Neural cell (in vitro differentiated cells): ENCODE measurements at regions not wholly inside any gene's neighbourhood (a gene's known extent, or its start where the extent isn't known, plus 50 kb on each side); places are given as distances from the start of the nearest gene placed in this dataset.

ENCODE experiments used
- H2AFZ ChIP-seq: fragments of 200-600, 300-800 bp; sonication (generic), shearing (Covaris generic); 2 replicates; pipeline ENCODE4 v1.6.0; 2014; ENCODE audit warnings: low read depth, mild to moderate bottlenecking, antibody characterized with exemption, low read length, moderate library complexity
- H3F3A ChIP-seq: fragments of 200-600 bp; shearing (Covaris generic); 2 replicates; pipeline ENCODE4 v1.6.1; 2016; ENCODE audit warnings: mild to moderate bottlenecking, moderate library complexity, mixed read lengths, antibody characterized with exemption, low read length; ENCODE audit not compliant: insufficient read depth, poor library complexity, severe bottlenecking
- H3K27ac ChIP-seq: fragments of 200-600, 300-800 bp; sonication (generic), shearing (Covaris generic); 2 replicates; pipeline ENCODE4 v1.5.1; 2014; ENCODE audit warnings: mild to moderate bottlenecking, low read length, moderate library complexity
- H3K27me3 ChIP-seq: fragments of 300-800, 200-600 bp; sonication (generic), shearing (Covaris generic); 2 replicates; pipeline ENCODE4 v1.6.0; 2014; ENCODE audit warnings: mild to moderate bottlenecking, low read depth, low read length, moderate library complexity; ENCODE audit not compliant: insufficient read depth
- H3K36me3 ChIP-seq: fragments of 300-800, 200-600 bp; sonication (generic), shearing (Covaris generic); 2 replicates; pipeline ENCODE4 v1.5.1; 2014; ENCODE audit warnings: mild to moderate bottlenecking, antibody characterized with exemption, low read length, moderate library complexity; ENCODE audit not compliant: insufficient read depth
- H3K4me2 ChIP-seq: fragments of 300-800, 200-600 bp; sonication (generic), shearing (Covaris generic); 2 replicates; pipeline ENCODE4 v1.6.0; 2014; ENCODE audit warnings: mild to moderate bottlenecking, low read length
- H3K4me3 ChIP-seq: fragments of 300-800, 200-600 bp; sonication (generic), shearing (Covaris generic); 2 replicates; pipeline ENCODE4 v1.5.1; 2014; ENCODE audit warnings: mild to moderate bottlenecking, low read length, moderate library complexity
- H3K79me2 ChIP-seq: fragments of 200-600 bp; shearing (Covaris generic); replicated peaks from 2 replicates; pipeline ENCODE4 v1.6.0; 2014; ENCODE audit warnings: mild to moderate bottlenecking, low read length, moderate library complexity; ENCODE audit not compliant: insufficient read depth
- H3K9ac ChIP-seq: fragments of 300-800, 200-600 bp; sonication (generic), shearing (Covaris generic); 2 replicates; pipeline ENCODE4 v1.6.1; 2016; ENCODE audit warnings: mild to moderate bottlenecking, low read length, mixed read lengths
- H3K9me2 ChIP-seq: fragments of 200-600 bp; shearing (Covaris generic); 2 replicates; pipeline ENCODE4 v1.6.1; 2016; ENCODE audit warnings: mild to moderate bottlenecking, low read length, mixed read lengths; ENCODE audit not compliant: insufficient read depth
- H3K9me3 ChIP-seq: fragments of 200-600, 300-800 bp; sonication (generic), shearing (Covaris generic); 2 replicates; pipeline ENCODE4 v1.6.1; 2016; ENCODE audit warnings: mild to moderate bottlenecking, mixed run types, low read length, moderate library complexity, mixed read lengths
- H4K20me1 ChIP-seq: fragments of 200-600 bp; shearing (Covaris generic); 2 replicates; pipeline ENCODE4 v1.6.1; 2016; ENCODE audit warnings: mild to moderate bottlenecking, mixed run types; ENCODE audit not compliant: insufficient read depth
- CTCF ChIP-seq: fragments of 450-650 bp; IDR thresholded peaks from 2 replicates; pipeline ENCODE4 v1.5.1; 2014; ENCODE audit warnings: antibody characterized with exemption, mild to moderate bottlenecking, moderate library complexity; ENCODE audit not compliant: poor library complexity, severe bottlenecking
- EP300 ChIP-seq: fragments of 450-650 bp; conservative IDR thresholded peaks from 2 replicates; pipeline ENCODE4 v1.6.1; 2014; ENCODE audit warnings: antibody characterized with exemption, mild to moderate bottlenecking, moderate library complexity; ENCODE audit not compliant: poor library complexity, severe bottlenecking
- EZH2 ChIP-seq: fragments of 200-600, 300-800 bp; shearing (Covaris generic), sonication (generic); IDR thresholded peaks from 2 replicates; pipeline ENCODE4 v1.6.1; 2014; ENCODE audit warnings: antibody characterized with exemption, low read length, borderline replicate concordance, mild to moderate bottlenecking; ENCODE audit not compliant: insufficient read depth, poor library complexity, severe bottlenecking
- MXI1 ChIP-seq: fragments of 450-650 bp; conservative IDR thresholded peaks from 2 replicates; pipeline ENCODE4 v1.6.1; 2014; ENCODE audit warnings: antibody characterized with exemption, mild to moderate bottlenecking; ENCODE audit not compliant: poor library complexity, severe bottlenecking
- POLR2AphosphoS5 ChIP-seq: IDR thresholded peaks from 2 replicates; pipeline ENCODE4 v1.6.1; 2012
- RAD21 ChIP-seq: fragments of 450-650 bp; conservative IDR thresholded peaks from 2 replicates; pipeline ENCODE4 v1.6.1; 2014; ENCODE audit warnings: antibody characterized with exemption, mild to moderate bottlenecking, moderate library complexity
- REST ChIP-seq: IDR thresholded peaks from 2 replicates; pipeline ENCODE4 v1.6.1; 2012; ENCODE audit warnings: borderline replicate concordance
- SMC3 ChIP-seq: fragments of 450-650 bp; conservative IDR thresholded peaks from 2 replicates; pipeline ENCODE4 v1.6.1; 2014; ENCODE audit warnings: antibody characterized with exemption, mild to moderate bottlenecking, moderate library complexity; ENCODE audit not compliant: poor library complexity
- TAF1 ChIP-seq: IDR thresholded peaks from 2 replicates; pipeline ENCODE4 v1.6.1; 2012; ENCODE audit warnings: low read depth

GRCh38 chr5:173765661-173766060 lies 122.5 kb upstream of the CPEB4 start:
- TF ChIP-seq POLR2AphosphoS5 (no peak), REST (peak; percentile 38), RAD21 (no peak), CTCF (no peak), MXI1 (no peak), SMC3 (no peak)
- Histone ChIP-seq H3K4me3 (no peak overlapping the region), H3K36me3 (no peaks in the 10 kb centered on the region), H3K27ac (peak overlapping the region; percentile 81), H3K9ac (peak overlapping the region; percentile 56), H3K27me3 (no peaks in the 10 kb centered on the region), H2AFZ (peak overlapping the region; percentile 36), H4K20me1 (no peaks in the 10 kb centered on the region), H3K9me3 (no peaks in the 10 kb centered on the region), H3K9me2 (no peaks in the 10 kb centered on the region), H3K79me2 (no peaks in the 10 kb centered on the region), H3F3A (no peaks in the 10 kb centered on the region), H3K4me2 (no peak overlapping the region)

- no peaks in the 10 kb centered on the region for H3F3A ChIP-seq
- H3K9me3 ChIP-seq, result no peaks in the 10 kb centered on the region
- H3K79me2 ChIP-seq, result no peaks in the 10 kb centered on the region
- H2AFZ ChIP-seq, result no peak overlapping the region
- no peak overlapping the region for H3K4me3 ChIP-seq
- no peaks in the 10 kb centered on the region for H3K27me3 ChIP-seq
- no peaks in the 10 kb centered on the region for H3K36me3 ChIP-seq
- H3K27ac ChIP-seq, result peak overlapping the region; percentile 81
- no peak overlapping the region for H3K4me2 ChIP-seq
- TF ChIP-seq RAD21, result no peak
- TF ChIP-seq EP300, result no peak
- TF ChIP-seq REST, result no peak
- no peak for TF ChIP-seq SMC3
- TF ChIP-seq EZH2, result no peak
- TF ChIP-seq CTCF, result no peak
- TF ChIP-seq TAF1, result no peak
- TF ChIP-seq MXI1, result no peak
- TF ChIP-seq POLR2AphosphoS5, result no peak
- no peaks in the 10 kb centered on the region for H3K9me2 ChIP-seq
- no peak overlapping the region for H3K9ac ChIP-seq
- no peaks in the 10 kb centered on the region for H4K20me1 ChIP-seq
Observed at GRCh38 chr5:173767574-173768266, 120.4 kb upstream of the CPEB4 start.
